ENCODE measurements at regions not wholly inside any gene's neighbourhood (a gene's known extent, or its start where the extent isn't known, plus 50 kb on each side); places are given as distances from the start of the nearest gene placed in this dataset.

DNA sequence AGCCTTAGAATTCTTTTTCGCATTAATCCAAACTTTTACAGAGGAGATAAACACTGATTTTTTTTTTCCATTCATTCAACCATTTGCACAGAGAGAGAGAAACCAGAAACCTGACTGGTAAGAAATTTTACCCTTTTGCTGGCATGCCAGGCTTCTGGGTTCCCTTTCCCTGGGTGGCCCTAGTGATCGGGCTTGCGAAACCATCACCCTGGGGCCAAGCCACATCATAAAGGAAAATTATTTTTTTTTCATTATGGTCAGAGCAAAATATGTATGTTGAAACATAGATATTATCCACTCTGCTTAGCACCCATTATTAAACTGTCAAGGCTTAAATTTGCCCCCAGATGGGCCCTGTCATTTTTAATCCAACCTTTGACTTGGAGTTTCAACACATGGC, 55.4 kb upstream of the INHBA start:
- Mint-ChIP-seq H3K9me3 (peaks cover 14% of the 10 kb centered on the region), H3K27ac (no peak overlapping the region), H3K4me1 (no peaks in the 10 kb centered on the region), H3K4me3 (no peak overlapping the region), H3K36me3 (ENCODE audit: low read depth) (no peaks in the 10 kb centered on the region), H3K27me3 (no peaks in the 10 kb centered on the region)
- DNase-seq, result no peak
- intact Hi-C loops (cut with micrococcal nuclease), result no loop called here

DNA sequence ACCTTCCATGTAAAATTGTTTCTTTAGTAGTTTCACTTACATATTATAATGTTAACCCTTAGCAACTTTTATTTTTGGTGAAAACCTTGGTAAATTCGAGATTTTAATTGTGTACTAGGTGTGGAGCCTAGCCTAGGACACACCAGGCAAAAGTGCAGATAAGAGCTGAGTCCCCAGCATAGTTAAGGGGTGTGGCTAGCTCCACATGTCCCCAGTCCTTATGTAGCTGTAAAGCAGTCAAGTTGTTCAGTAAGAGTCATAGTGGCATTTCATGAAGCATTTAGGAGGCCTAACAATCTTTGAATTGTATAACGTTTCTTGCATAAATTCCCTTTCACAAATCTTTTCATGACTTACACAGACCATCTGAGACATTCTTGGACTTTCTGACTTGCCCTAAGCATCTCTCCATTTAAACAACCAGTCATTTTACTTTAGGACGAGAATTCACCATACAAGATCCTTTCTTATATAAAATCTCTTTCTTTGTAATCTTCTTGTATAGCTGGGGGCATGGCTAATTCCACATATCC, 53.8 kb upstream of the INHBA start:
- no peaks in the 10 kb centered on the region for H3K27me3 Mint-ChIP-seq
- no peak overlapping the region for H3K4me3 Mint-ChIP-seq
- no peaks in the 10 kb centered on the region for H3K36me3 Mint-ChIP-seq (ENCODE audit: low read depth)
- H3K27ac Mint-ChIP-seq, result no peak overlapping the region
- intact Hi-C loops (cut with micrococcal nuclease), result no loop called here
- no peaks in the 10 kb centered on the region for H3K4me1 Mint-ChIP-seq
- H3K9me3 Mint-ChIP-seq, result peaks cover 17% of the 10 kb centered on the region
- DNase-seq, result no peak

DNA sequence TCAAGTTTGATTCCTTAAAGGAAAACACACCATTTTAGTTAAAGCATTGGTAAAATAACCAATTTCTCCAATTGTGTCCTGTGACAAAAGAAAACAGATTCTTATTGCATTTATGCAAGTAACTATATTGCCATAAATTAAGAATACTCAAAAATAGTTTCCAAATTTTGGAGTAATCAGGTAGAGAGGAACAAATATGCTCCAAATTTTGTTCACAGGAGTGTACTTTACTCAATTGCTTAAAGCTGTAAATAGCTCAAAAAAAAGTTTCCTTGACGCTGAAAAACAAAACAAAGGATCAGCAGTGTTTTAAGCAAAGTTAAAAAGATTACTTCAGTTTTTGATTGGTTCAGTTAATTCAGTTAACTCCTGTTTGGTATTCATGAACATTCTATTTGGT, 52.2 kb upstream of the INHBA start:
- H3K9me3 Mint-ChIP-seq, result peaks cover 15% of the 10 kb centered on the region
- H3K4me1 Mint-ChIP-seq, result no peaks in the 10 kb centered on the region
- DNase-seq, result no peak
- no peaks in the 10 kb centered on the region for H3K36me3 Mint-ChIP-seq (ENCODE audit: low read depth)
- intact Hi-C loops (cut with micrococcal nuclease), result no loop called here
- no peak overlapping the region for H3K4me3 Mint-ChIP-seq
- no peak overlapping the region for H3K27ac Mint-ChIP-seq
- H3K27me3 Mint-ChIP-seq, result no peaks in the 10 kb centered on the region

- no peak for DNase-seq
- intact Hi-C loops (cut with micrococcal nuclease), result no loop called here
- Mint-ChIP-seq H3K9me3 (peaks cover 11% of the 10 kb centered on the region), H3K4me3 (no peak overlapping the region), H3K27ac (no peak overlapping the region), H3K27me3 (no peaks in the 10 kb centered on the region), H3K4me1 (no peaks in the 10 kb centered on the region), H3K36me3 (ENCODE audit: low read depth) (no peaks in the 10 kb centered on the region)
Observed at GRCh38 chr7:41754046-41754445, 51.2 kb upstream of the INHBA start.
